Activated naive CD4-positive, alpha-beta T cell treated with anti-CD3 and anti-CD28 coated beads, Interleukin-2, amount 10 ng/mL, durations not matched to agents 7 days and 5 days (primary cell): ENCODE measurements at regions not wholly inside any gene's neighbourhood (a gene's known extent, or its start where the extent isn't known, plus 50 kb on each side); places are given as distances from the start of the nearest gene placed in this dataset.
A peak's percentile ranks its signal among the peaks of the same experiment; 100 is the strongest.

Experiments
- CTCF ChIA-PET: fragments of 350-600 bp; sonication (Branson Sonifier 250); formaldehyde crosslinking; loops from one replicate; lab custom pipeline; 2021; ENCODE audit warnings: antibody characterized with exemption; lab: Charles Lee
- DNase-seq: peaks from one replicate; pipeline ENCODE4 v3.0.0-alpha.2; 2020
- H3K27ac Mint-ChIP-seq: one replicate; pipeline ENCODE4 v1.8.0; 2021; ENCODE audit warnings: mild to moderate bottlenecking, moderate library complexity, mixed read lengths
- H3K27me3 Mint-ChIP-seq: one replicate; pipeline ENCODE4 v1.8.0; 2021; ENCODE audit warnings: mild to moderate bottlenecking, mixed read lengths
- H3K36me3 Mint-ChIP-seq: one replicate; pipeline ENCODE4 v1.8.0; 2021; ENCODE audit warnings: mixed read lengths
- H3K4me1 Mint-ChIP-seq: one replicate; pipeline ENCODE4 v1.8.0; 2021; ENCODE audit warnings: mixed read lengths
- H3K4me3 Mint-ChIP-seq: one replicate; pipeline ENCODE4 v1.8.0; 2021; ENCODE audit warnings: mild to moderate bottlenecking, moderate library complexity, mixed read lengths
- H3K9me3 Mint-ChIP-seq: one replicate; pipeline ENCODE4 v1.8.0; 2021; ENCODE audit warnings: mixed read lengths

DNA sequence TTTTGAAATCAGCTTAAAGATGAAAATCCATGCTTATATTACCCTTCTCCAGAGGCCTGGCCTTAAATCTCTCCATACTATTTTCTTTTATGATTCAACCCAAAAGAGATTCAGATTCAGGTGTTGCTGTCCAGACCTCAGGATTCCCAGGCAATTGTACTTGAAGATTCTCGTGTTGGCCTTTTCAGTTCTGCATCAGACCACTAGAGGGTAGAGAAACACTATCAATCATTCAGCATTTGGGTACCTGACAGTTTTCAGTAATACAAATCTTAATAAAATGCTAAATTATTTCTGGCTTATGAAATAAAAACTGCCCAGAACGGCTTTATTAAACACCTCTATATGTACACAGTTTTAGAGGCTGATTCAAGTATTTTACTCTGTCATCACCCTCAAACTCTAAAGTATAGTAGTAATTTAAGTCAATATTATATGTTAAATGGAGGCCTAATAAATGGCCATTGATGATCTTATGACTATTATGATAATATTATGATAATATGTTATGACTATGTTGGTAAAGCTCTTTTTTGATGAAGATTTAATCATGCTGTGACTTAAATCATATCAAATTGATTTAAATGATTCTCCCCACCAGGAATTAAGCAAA, 301.1 kb downstream of the DUSP6 start:
- DNase-seq: peak; percentile 24
- H3K36me3 Mint-ChIP-seq: peaks cover 25% of the 10 kb centered on the region

GRCh38 chr12:89047856-89048418, 304.4 kb downstream of the DUSP6 start:
- no peak overlapping the region for H3K27ac Mint-ChIP-seq
- no peak for DNase-seq
- no peaks in the 10 kb centered on the region for H3K27me3 Mint-ChIP-seq
- H3K9me3 Mint-ChIP-seq: peaks cover 11% of the 10 kb centered on the region
- H3K4me3 Mint-ChIP-seq: no peak overlapping the region
- peaks cover 22% of the 10 kb centered on the region for H3K4me1 Mint-ChIP-seq
- CTCF ChIA-PET: interaction anchor here (0.9 to 1.5 kb wide), 2 partner anchors 31 to 420 kb away, joined by 4 to 5 read pairs; no protein-coding TSS in a partner anchor
- H3K36me3 Mint-ChIP-seq: peaks cover 16% of the 10 kb centered on the region

More for the DNA sequence above, 301.1 kb downstream of the DUSP6 start:
- Mint-ChIP-seq H3K27me3 (no peaks in the 10 kb centered on the region), H3K9me3 (peaks cover 20% of the 10 kb centered on the region), H3K4me1 (peaks cover 22% of the 10 kb centered on the region), H3K4me3 (no peak overlapping the region), H3K27ac (no peak overlapping the region)
- CTCF ChIA-PET: interaction anchor here (0.7 to 3.2 kb wide), 12 partner anchors 9 to 474 kb away, joined by 3 to 15 read pairs (median 7); partner anchors contain the start of genes DUSP6 and GALNT4

DNA sequence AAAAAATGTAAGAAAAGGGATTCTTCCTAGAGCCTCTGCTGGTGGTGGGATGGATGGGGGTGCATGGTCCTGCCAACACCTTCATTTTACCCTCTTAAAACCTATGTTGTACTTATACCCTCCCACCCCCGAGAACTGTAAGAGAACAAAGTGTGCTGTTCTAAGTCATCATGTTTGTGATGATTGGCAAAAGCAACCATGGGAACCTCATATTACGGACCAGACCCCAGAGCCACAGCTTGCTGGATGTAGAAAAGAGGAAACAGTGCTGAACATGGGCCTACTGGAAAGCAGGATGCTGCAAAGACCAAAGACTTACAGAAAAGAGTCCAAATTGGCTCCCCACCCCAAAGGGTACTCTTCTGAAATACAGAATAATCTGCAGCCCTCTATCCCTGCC, 311.2 kb downstream of the DUSP6 start:
- H3K4me3 Mint-ChIP-seq: no peak overlapping the region
- peaks cover 30% of the 10 kb centered on the region for H3K9me3 Mint-ChIP-seq
- peaks cover 51% of the 10 kb centered on the region for H3K36me3 Mint-ChIP-seq
- no peak for DNase-seq
- H3K27ac Mint-ChIP-seq: peak overlapping the region; percentile 91
- CTCF ChIA-PET: interaction anchor here (0.6 to 5.8 kb wide), 4 partner anchors 10 to 93 kb away, joined by 3 to 58 read pairs (median 4); no protein-coding TSS in a partner anchor
- H3K4me1 Mint-ChIP-seq: peaks cover 57% of the 10 kb centered on the region
- H3K27me3 Mint-ChIP-seq: peaks cover 4% of the 10 kb centered on the region

DNA sequence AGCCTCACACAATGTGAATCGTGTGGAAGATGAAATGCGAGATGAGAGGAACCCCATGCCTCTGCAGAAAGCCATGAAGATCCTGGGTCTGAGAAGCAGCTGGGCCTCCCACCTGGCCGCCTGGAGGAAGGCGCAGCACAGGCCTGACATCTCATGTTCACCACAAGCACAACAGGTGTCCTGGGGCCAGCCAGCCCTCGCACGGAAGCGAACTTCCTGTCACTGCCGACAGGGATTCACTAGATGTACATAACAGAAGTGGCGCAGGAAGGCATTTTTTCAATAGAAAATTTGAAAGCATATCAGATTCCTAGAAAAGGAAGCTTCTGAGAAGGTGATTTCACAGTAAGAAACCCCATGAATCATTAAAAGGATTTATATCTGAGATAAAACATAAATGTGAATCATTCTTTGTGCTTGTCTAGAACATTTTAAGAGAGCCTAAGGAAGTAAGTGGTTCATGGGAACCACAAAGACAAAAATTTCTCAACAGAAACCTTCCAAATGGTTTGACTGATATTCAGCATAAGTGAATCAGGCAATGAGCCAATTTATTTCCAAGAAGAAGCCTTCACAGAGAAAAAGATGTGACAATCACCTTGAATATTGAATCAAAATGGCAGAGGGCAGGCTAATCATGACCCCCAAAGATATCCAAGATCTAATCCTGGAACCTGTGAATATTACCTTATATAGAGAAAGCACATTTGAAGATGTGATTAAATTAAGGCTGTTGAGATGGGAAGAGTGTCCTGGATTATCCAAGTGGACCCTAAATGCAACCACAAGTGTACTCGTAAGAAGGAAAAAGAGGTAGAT, 311.9 kb downstream of the DUSP6 start:
- CTCF ChIA-PET: interaction anchor here (0.6 to 5.8 kb wide), 8 partner anchors 12 to 431 kb away, joined by 3 to 58 read pairs (median 10); no protein-coding TSS in a partner anchor
- Mint-ChIP-seq H3K36me3 (peaks cover 51% of the 10 kb centered on the region), H3K4me1 (peaks cover 59% of the 10 kb centered on the region), H3K9me3 (peaks cover 30% of the 10 kb centered on the region), H3K27me3 (peaks cover 4% of the 10 kb centered on the region), H3K4me3 (peak overlapping the region; percentile 10), H3K27ac (peak overlapping the region; percentile 91)
- DNase-seq: peak; percentile 92

- H3K9me3 Mint-ChIP-seq: peaks cover 34% of the 10 kb centered on the region
- peak overlapping the region; percentile 91 for H3K27ac Mint-ChIP-seq
- no peak overlapping the region for H3K4me3 Mint-ChIP-seq
- peaks cover 67% of the 10 kb centered on the region for H3K4me1 Mint-ChIP-seq
- peaks cover 49% of the 10 kb centered on the region for H3K36me3 Mint-ChIP-seq
- H3K27me3 Mint-ChIP-seq: peaks cover 4% of the 10 kb centered on the region
- no peak for DNase-seq
- CTCF ChIA-PET: interaction anchor here (0.6 to 5.8 kb wide), 10 partner anchors 14 to 489 kb away, joined by 3 to 58 read pairs (median 9); partner anchors contain the start of gene GALNT4
These were observed 313.3 kb downstream of the DUSP6 start for GRCh38 chr12:89038831-89039512.

DNA sequence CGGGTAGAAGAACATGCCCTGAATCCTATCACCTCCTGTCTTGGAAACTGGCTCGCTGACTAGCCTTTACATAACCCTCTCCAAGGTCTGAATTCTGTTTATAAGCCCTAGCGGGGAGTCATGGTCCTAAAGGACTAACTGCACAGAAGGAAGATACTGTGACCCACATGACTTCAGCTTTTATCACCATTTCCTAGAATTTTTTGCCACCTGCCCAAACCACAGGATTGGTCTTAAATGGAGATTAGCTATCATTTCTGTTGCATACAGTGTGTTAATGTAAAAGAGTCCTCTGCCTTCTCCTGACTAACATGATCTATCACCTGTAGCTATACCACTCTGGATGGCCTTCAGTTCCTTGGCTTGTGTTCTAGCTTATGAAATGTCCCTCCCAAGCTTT, 319.2 kb downstream of the DUSP6 start:
- CTCF ChIA-PET: interaction anchor here (1.3 to 1.7 kb wide), 2 partner anchors 13 to 16 kb away, joined by 3 to 10 read pairs; no protein-coding TSS in a partner anchor
- peaks cover 17% of the 10 kb centered on the region for H3K36me3 Mint-ChIP-seq
- H3K4me1 Mint-ChIP-seq: peaks cover 42% of the 10 kb centered on the region
- H3K27me3 Mint-ChIP-seq: peaks cover 4% of the 10 kb centered on the region
- no peak overlapping the region for H3K27ac Mint-ChIP-seq
- H3K9me3 Mint-ChIP-seq: peaks cover 12% of the 10 kb centered on the region
- no peak for DNase-seq
- no peak overlapping the region for H3K4me3 Mint-ChIP-seq

DNA sequence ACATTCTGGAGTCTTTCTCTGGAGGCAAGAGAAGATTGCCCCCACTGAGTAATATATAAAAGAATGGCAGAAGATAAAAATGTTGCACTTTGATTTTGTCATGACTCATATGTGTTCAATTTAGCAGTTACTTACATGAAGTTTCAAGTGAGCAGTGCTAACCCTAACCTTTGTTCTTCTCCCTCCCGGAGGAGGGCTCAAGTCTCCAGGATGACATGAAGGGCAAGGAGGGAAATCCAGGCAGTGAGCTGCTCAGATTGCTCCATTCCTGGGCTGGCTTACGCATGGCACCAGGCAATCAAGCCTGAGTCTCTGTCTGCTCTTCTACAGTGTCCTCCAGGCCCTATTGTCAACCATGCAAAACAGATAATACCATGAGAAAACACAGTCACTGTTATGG, 322.3 kb downstream of the DUSP6 start:
- Mint-ChIP-seq H3K9me3 (peaks cover 7% of the 10 kb centered on the region), H3K4me3 (no peak overlapping the region), H3K36me3 (peaks cover 11% of the 10 kb centered on the region), H3K27me3 (no peaks in the 10 kb centered on the region), H3K27ac (no peak overlapping the region), H3K4me1 (peaks cover 28% of the 10 kb centered on the region)
- CTCF ChIA-PET: interaction anchor here (1.2 kb wide), 1 partner anchor 10 kb away, joined by 4 read pairs; no protein-coding TSS in a partner anchor
- DNase-seq: no peak

DNA sequence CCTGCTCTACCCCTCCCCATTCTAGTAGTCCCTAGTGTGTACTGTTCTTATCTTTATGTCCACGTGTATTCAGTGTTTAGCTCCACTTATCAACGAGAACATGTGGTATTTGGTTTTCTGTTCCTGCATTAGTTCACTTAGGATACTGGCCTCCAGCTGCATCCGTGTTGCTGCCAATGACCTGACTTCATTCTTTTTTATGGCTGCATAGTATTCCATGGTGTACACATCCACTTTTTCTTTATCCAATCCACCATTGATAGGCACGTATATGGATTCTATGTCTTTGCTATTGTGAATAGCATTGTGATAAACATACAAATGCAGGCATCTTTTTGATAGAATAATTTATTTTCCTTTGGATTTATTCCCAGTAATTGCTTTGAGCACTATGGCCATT, 327.7 kb downstream of the DUSP6 start:
- CTCF ChIA-PET: interaction anchor here (1.3 to 3.7 kb wide), 3 partner anchors 14 to 437 kb away, joined by 3 to 16 read pairs (median 5); no protein-coding TSS in a partner anchor
- Mint-ChIP-seq H3K4me3 (no peak overlapping the region), H3K27me3 (no peaks in the 10 kb centered on the region), H3K36me3 (peaks cover 6% of the 10 kb centered on the region), H3K4me1 (peaks cover 15% of the 10 kb centered on the region), H3K9me3 (no peaks in the 10 kb centered on the region), H3K27ac (no peak overlapping the region)
- DNase-seq: no peak

- peaks cover 16% of the 10 kb centered on the region for H3K4me1 Mint-ChIP-seq
- H3K9me3 Mint-ChIP-seq: no peaks in the 10 kb centered on the region
- DNase-seq: no peak
- no peak overlapping the region for H3K4me3 Mint-ChIP-seq
- H3K27me3 Mint-ChIP-seq: no peaks in the 10 kb centered on the region
- CTCF ChIA-PET: interaction anchor here (1.3 to 3.7 kb wide), 3 partner anchors 15 to 438 kb away, joined by 3 to 16 read pairs (median 5); no protein-coding TSS in a partner anchor
- H3K27ac Mint-ChIP-seq: no peak overlapping the region
- H3K36me3 Mint-ChIP-seq: peaks cover 6% of the 10 kb centered on the region
These were observed 328.4 kb downstream of the DUSP6 start for GRCh38 chr12:89023936-89024335.

GRCh38 chr12:89020689-89021088, 331.6 kb downstream of the DUSP6 start:
- no peak for DNase-seq
- H3K27ac Mint-ChIP-seq: no peak overlapping the region
- peaks cover 29% of the 10 kb centered on the region for H3K4me1 Mint-ChIP-seq
- CTCF ChIA-PET: interaction anchor here (0.6 to 6.0 kb wide), 10 partner anchors 16 to 505 kb away, joined by 3 to 123 read pairs (median 14); partner anchors contain the start of genes DUSP6, GALNT4 and POC1B
- H3K27me3 Mint-ChIP-seq: peaks cover 4% of the 10 kb centered on the region
- H3K9me3 Mint-ChIP-seq: no peaks in the 10 kb centered on the region
- peaks cover 2% of the 10 kb centered on the region for H3K36me3 Mint-ChIP-seq
- H3K4me3 Mint-ChIP-seq: no peak overlapping the region

- H3K27ac Mint-ChIP-seq: no peak overlapping the region
- H3K9me3 Mint-ChIP-seq: no peaks in the 10 kb centered on the region
- peaks cover 4% of the 10 kb centered on the region for H3K27me3 Mint-ChIP-seq
- CTCF ChIA-PET: interaction anchor here (0.9 to 6.0 kb wide), 23 partner anchors 8 to 506 kb away, joined by 3 to 123 read pairs (median 7); partner anchors contain the start of genes DUSP6, GALNT4 and POC1B
- H3K4me3 Mint-ChIP-seq: no peak overlapping the region
- peaks cover 29% of the 10 kb centered on the region for H3K4me1 Mint-ChIP-seq
- H3K36me3 Mint-ChIP-seq: peaks cover 2% of the 10 kb centered on the region
- DNase-seq: no peak
These were observed 332.2 kb downstream of the DUSP6 start for GRCh38 chr12:89020121-89020480.

DNA sequence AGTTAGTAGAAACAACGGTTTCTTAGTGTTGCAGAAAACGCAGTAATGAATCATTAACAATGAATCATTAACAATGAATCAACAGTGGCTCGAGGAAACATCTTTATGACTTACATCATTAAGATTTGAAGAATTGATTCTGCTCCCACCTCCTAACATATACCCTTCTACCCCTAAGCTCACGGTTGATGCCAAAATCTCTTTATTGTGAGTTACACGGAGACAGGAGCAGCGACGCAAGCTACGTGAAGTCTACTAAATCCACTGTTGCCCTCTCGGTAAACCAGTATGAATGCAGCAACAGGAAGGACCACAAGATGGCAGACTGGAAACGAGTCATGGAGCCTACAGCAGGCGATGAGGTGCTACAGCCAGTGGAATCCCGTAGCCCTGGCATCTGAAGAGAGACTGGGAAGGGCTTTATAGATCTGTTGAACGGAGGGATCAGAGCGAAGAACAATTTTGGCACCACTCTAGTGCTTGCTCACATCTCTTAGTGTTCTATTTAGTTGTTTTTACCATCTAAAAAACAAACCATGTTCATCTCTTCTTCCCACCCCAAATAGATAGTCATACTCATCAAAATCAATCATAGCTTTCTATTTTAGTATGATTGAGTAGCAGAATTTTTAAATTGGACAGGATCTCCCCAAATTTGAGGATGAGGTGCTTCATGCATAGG, 332.7 kb downstream of the DUSP6 start:
- DNase-seq: peak; percentile 86
- Mint-ChIP-seq H3K27ac (no peak overlapping the region), H3K36me3 (peaks cover 2% of the 10 kb centered on the region), H3K4me3 (no peak overlapping the region), H3K4me1 (peaks cover 29% of the 10 kb centered on the region), H3K27me3 (peaks cover 4% of the 10 kb centered on the region), H3K9me3 (no peaks in the 10 kb centered on the region)
- CTCF ChIA-PET: interaction anchor here (0.5 to 6.0 kb wide), 31 partner anchors 8 to 1459 kb away, joined by 3 to 123 read pairs (median 4); partner anchors contain the start of genes DUSP6, GALNT4 and POC1B
